ENCODE measurements at regions not wholly inside any gene's neighbourhood (a gene's known extent, or its start where the extent isn't known, plus 50 kb on each side); places are given as distances from the start of the nearest gene placed in this dataset.
A peak's percentile ranks its signal among the peaks of the same experiment; 100 is the strongest.
"Not testable (repeated sequence)": the region's sequence is repeated elsewhere in the genome, so short reads cannot be mapped to it uniquely, and the experiment has no call there.

DNA sequence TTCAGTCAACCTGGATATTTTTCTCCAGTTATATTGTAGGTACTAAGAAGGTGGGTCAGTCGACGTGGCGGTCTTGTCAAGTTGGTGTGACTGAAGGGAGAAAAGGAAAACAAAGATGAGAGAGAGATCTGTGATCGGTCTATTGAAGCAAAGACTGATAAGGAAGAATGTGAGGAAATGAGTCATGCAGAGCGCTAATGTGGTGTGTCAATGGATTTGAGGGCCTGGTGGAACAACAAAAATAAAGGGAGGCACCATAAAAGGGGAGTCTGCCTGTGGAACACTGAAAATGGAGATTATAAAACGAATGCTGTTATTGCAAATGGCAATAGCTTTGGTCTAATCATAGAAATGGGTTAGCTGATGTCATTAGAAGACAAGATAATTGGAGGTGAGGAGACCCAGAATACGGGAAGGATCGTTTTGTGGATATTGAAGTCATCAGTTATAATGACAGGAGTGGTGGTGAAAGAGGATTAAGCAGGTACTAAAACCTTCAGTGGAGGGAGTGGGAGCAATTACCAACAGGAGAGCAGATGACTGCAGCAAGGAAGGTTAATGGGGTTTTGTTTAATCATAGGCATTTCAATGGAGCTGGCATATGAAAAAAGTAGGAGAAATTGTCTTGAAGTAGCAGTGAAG lies 599.1 kb upstream of the FSHR start:
- Histone ChIP-seq H3K36me3 (no peaks in the 10 kb centered on the region), H3K9me3 (no peaks in the 10 kb centered on the region), H3K4me3 (no peak overlapping the region), H3K27me3 (replicated peaks; ENCODE audit: insufficient read depth) (no peaks in the 10 kb centered on the region), H3K4me1 (replicated peaks) (no peaks in the 10 kb centered on the region), H3K27ac (no peak overlapping the region)
- WGBS = 65% methylated on average over 8 of the region's 8 CpGs
- DNase-seq (ENCODE audit: low spot score) = no peak
- intact Hi-C loops (cut with DNase I) = no loop called here
- TF ChIP-seq, protein P1, sequence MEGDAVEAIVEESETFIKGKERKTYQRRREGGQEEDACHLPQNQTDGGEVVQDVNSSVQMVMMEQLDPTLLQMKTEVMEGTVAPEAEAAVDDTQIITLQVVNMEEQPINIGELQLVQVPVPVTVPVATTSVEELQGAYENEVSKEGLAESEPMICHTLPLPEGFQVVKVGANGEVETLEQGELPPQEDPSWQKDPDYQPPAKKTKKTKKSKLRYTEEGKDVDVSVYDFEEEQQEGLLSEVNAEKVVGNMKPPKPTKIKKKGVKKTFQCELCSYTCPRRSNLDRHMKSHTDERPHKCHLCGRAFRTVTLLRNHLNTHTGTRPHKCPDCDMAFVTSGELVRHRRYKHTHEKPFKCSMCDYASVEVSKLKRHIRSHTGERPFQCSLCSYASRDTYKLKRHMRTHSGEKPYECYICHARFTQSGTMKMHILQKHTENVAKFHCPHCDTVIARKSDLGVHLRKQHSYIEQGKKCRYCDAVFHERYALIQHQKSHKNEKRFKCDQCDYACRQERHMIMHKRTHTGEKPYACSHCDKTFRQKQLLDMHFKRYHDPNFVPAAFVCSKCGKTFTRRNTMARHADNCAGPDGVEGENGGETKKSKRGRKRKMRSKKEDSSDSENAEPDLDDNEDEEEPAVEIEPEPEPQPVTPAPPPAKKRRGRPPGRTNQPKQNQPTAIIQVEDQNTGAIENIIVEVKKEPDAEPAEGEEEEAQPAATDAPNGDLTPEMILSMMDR (IDR thresholded peaks at IDR 0.05) = no peak
- TF ChIP-seq POLR2AphosphoS5 (IDR thresholded peaks at IDR 0.05) (no peak), POLR2A (IDR thresholded peaks at IDR 0.05) (no peak)

DNA sequence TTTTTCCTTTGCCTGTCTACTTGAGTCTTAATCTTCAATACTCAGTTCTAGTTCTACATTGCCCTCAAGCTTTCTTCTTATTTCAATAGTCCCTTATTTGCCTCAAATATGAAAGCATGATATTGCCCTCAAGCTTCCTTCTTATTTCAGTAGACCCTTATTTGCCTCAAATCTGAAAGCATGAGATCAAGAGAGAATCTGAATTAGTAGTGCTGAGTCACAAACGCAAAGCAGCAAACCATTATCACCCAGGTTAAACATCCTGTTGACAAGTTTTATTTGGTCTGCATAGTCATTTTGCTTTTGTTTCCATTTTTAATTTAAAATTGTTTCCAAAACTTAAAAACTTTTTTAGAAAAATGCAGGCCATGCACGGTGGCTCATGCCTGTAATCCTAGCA lies 583.3 kb upstream of the FSHR start:
- TF ChIP-seq POLR2AphosphoS5 (IDR thresholded peaks at IDR 0.05) (no peak), POLR2A (IDR thresholded peaks at IDR 0.05) (no peak)
- TF ChIP-seq, protein P1 (IDR thresholded peaks at IDR 0.05) = no peak
- H3K4me3 ChIP-seq = no peak overlapping the region
- 86% methylated on average over 2 of the region's 2 CpGs for WGBS
- H3K36me3 ChIP-seq = no peaks in the 10 kb centered on the region
- H3K27me3 ChIP-seq (replicated peaks; ENCODE audit: insufficient read depth) = no peaks in the 10 kb centered on the region
- no peak for DNase-seq (ENCODE audit: low spot score)
- H3K4me1 ChIP-seq (replicated peaks) = no peaks in the 10 kb centered on the region
- no peak overlapping the region for H3K27ac ChIP-seq
- no peaks in the 10 kb centered on the region for H3K9me3 ChIP-seq
- intact Hi-C loops (cut with DNase I) = no loop called here

DNA sequence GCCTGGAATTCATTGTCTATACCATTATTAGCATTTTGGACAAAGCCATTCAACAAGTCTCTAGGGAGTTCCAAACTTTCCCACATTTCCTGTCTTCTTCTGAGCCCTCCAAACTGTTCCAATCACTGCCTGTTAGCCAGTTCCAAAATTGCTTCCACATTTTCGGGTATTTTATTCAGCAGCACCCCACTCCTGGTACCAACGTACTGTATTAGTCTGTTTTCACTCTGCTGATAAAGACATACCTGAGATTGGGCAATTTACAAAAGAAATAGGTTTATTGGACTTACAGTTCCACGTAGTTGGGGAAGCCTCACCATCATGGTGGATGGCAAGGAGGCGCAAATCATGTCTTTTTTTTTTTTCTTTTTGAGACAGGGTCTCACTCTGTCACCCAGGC lies 578.6 kb upstream of the FSHR start:
- H3K4me3 ChIP-seq; H3K27me3 ChIP-seq (replicated peaks; ENCODE audit: insufficient read depth); H3K4me1 ChIP-seq (replicated peaks); DNase-seq (ENCODE audit: low spot score); H3K36me3 ChIP-seq; H3K27ac ChIP-seq; intact Hi-C loops (cut with DNase I); H3K9me3 ChIP-seq: not testable (repeated sequence)
- 83% methylated on average over 4 of the region's 4 CpGs for WGBS

DNA sequence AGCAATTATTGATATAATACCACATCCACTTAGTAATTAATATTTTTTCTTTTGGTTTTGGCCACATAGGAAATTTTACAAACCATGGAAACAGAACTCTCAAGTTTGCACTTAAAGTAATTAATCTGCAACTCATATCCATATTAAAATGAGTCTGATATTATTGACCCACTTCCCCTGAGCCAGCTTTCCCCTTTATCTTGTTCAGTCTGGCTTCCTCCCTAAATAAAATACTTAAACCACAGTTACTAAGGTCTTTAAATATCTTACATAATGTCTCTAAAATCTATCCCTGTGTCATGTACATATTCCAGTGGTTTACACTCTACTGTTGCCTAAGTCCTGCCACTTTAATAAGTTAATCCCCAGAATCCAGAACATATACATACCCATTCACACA lies 564.9 kb upstream of the FSHR start:
- no peak overlapping the region for H3K4me3 ChIP-seq
- no peaks in the 10 kb centered on the region for H3K27me3 ChIP-seq (replicated peaks; ENCODE audit: insufficient read depth)
- no peaks in the 10 kb centered on the region for H3K9me3 ChIP-seq
- no peaks in the 10 kb centered on the region for H3K36me3 ChIP-seq
- DNase-seq (ENCODE audit: low spot score) = no peak
- TF ChIP-seq POLR2A (IDR thresholded peaks at IDR 0.05) (no peak), POLR2AphosphoS5 (IDR thresholded peaks at IDR 0.05) (no peak)
- TF ChIP-seq, protein P1 (IDR thresholded peaks at IDR 0.05) = no peak
- no peak overlapping the region for H3K27ac ChIP-seq
- intact Hi-C loops (cut with DNase I) = no loop called here
- H3K4me1 ChIP-seq (replicated peaks) = no peaks in the 10 kb centered on the region

DNA sequence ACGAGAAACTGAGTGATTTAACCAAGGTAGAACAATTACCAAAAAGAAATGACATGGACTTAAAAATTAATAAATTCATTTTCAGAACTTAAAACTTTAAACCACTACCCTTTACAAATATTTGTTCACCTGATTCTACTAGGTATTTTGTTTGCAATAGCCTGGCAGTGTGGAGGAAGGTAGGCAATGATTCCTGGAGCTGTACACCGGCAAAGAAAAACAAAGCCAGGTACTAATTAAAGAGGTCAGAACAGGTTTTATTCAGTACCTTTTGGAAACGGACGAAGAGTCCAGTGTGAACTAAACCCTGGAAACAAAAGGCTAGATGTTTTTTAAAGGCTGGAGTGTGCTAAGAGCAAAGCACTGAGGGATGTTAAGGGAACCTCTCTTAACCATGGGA lies 561.3 kb upstream of the FSHR start:
- 48% methylated on average over 4 of the region's 4 CpGs for WGBS
- TF ChIP-seq POLR2AphosphoS5 (IDR thresholded peaks at IDR 0.05) (no peak), POLR2A (IDR thresholded peaks at IDR 0.05) (no peak)
- TF ChIP-seq, protein P1 (IDR thresholded peaks at IDR 0.05) = no peak
- no peak for DNase-seq (ENCODE audit: low spot score)
- H3K4me3 ChIP-seq = no peak overlapping the region
- intact Hi-C loops (cut with DNase I) = no loop called here
- no peaks in the 10 kb centered on the region for H3K4me1 ChIP-seq (replicated peaks)
- no peaks in the 10 kb centered on the region for H3K36me3 ChIP-seq
- H3K27me3 ChIP-seq (replicated peaks; ENCODE audit: insufficient read depth) = no peaks in the 10 kb centered on the region
- H3K9me3 ChIP-seq = no peaks in the 10 kb centered on the region
- H3K27ac ChIP-seq = peak overlapping the region in 1 of 2 donors; percentile 32
